WTC11 (cell line): ENCODE measurements at regions not wholly inside any gene's neighbourhood (a gene's known extent, or its start where the extent isn't known, plus 50 kb on each side); places are given as distances from the start of the nearest gene placed in this dataset.

Experiments used
- ATAC-seq: fragments of 200-7000 bp; cut with Tn5 transposase; 2 replicates; pipeline ENCODE4 v1.10.0; 2021; ENCODE audit warnings: mild to moderate bottlenecking, moderate library complexity
- CTCF ChIA-PET: fragments of 300-600 bp; sonication (Branson Sonifier 250); formaldehyde crosslinking; loops from one replicate; lab custom pipeline; 2021; ENCODE audit warnings: antibody characterized with exemption; lab: Charles Lee
- POLR2A ChIA-PET: fragments of 350-600 bp; sonication (Branson Sonifier 250); formaldehyde crosslinking; loops from one replicate; lab custom pipeline; 2021; ENCODE audit warnings: antibody characterized with exemption; lab: Charles Lee
- DNase-seq: peaks from one replicate; pipeline ENCODE4 v3.0.0; 2021; ENCODE audit warnings: low spot score
- H3K27ac Mint-ChIP-seq: 2 replicates; pipeline ENCODE4 v1.8.0; 2021; ENCODE audit warnings: mixed read lengths
- H3K27me3 Mint-ChIP-seq: 2 replicates; pipeline ENCODE4 v1.8.0; 2021; ENCODE audit warnings: low read depth, mild to moderate bottlenecking, moderate library complexity, mixed read lengths
- H3K36me3 Mint-ChIP-seq: 2 replicates; pipeline ENCODE4 v1.8.0; 2021; ENCODE audit warnings: mixed read lengths
- H3K4me1 Mint-ChIP-seq: 2 replicates; pipeline ENCODE4 v1.8.0; 2022; ENCODE audit warnings: mixed read lengths
- H3K4me3 Mint-ChIP-seq: 2 replicates; pipeline ENCODE4 v1.8.0; 2021; ENCODE audit warnings: mild to moderate bottlenecking, moderate library complexity, mixed read lengths
- H3K9me3 Mint-ChIP-seq: 2 replicates; pipeline ENCODE4 v1.8.0; 2021; ENCODE audit warnings: mixed read lengths
- CBFB ChIP-seq: sonication (generic); formaldehyde crosslinking; IDR thresholded peaks from 2 replicates; pipeline ENCODE4 v1.8.1; 2022; ENCODE audit warnings: mild to moderate bottlenecking, low read depth, missing genetic modification reagents
- E2F1 ChIP-seq: sonication (generic); formaldehyde crosslinking; IDR thresholded peaks from 2 replicates; pipeline ENCODE4 v1.8.0; 2022; ENCODE audit warnings: mild to moderate bottlenecking, missing genetic modification reagents
- ESRRA ChIP-seq: sonication (generic); formaldehyde crosslinking; IDR thresholded peaks from 2 replicates; pipeline ENCODE4 v1.8.1; 2022; ENCODE audit warnings: mild to moderate bottlenecking, missing genetic modification reagents, borderline replicate concordance
- FOXK1 ChIP-seq: sonication (generic); formaldehyde crosslinking; IDR thresholded peaks from 2 replicates; pipeline ENCODE4 v1.8.0; 2022; ENCODE audit warnings: mild to moderate bottlenecking, moderate library complexity, missing genetic modification reagents
- IRF1 ChIP-seq: sonication (generic); formaldehyde crosslinking; IDR thresholded peaks from 2 replicates; pipeline ENCODE4 v1.8.0; 2023; ENCODE audit warnings: missing genetic modification reagents
- MLX ChIP-seq: sonication (generic); formaldehyde crosslinking; IDR thresholded peaks from 2 replicates; pipeline ENCODE4 v1.8.1; 2023; ENCODE audit warnings: mild to moderate bottlenecking, missing genetic modification reagents, moderate library complexity
- PREB ChIP-seq: sonication (generic); formaldehyde crosslinking; IDR thresholded peaks from 2 replicates; pipeline ENCODE4 v1.8.1; 2022; ENCODE audit warnings: mild to moderate bottlenecking, missing genetic modification reagents, moderate library complexity, borderline replicate concordance
- SMAD3 ChIP-seq: sonication (generic); formaldehyde crosslinking; IDR thresholded peaks from 2 replicates; pipeline ENCODE4 v1.8.0; 2022; ENCODE audit warnings: missing genetic modification reagents, mild to moderate bottlenecking, borderline replicate concordance
- SOX15 ChIP-seq: fragments of 250-450 bp; sonication (Bioruptor Pico); IDR thresholded peaks from 2 replicates; pipeline ENCODE4 v1.9.0; 2021; ENCODE audit warnings: mild to moderate bottlenecking
- ZNF281 ChIP-seq: sonication (generic); formaldehyde crosslinking; IDR thresholded peaks from 2 replicates; pipeline ENCODE4 v1.8.0; 2023; ENCODE audit warnings: mild to moderate bottlenecking, missing genetic modification reagents

GRCh38 chr3:3743754-3744153, 55.5 kb upstream of the LRRN1 start (continued):
- no peak for TF ChIP-seq ZNF281
- no peak for TF ChIP-seq ESRRA (CRISPR knock-in tag)

GRCh38 chr3:3740061-3740460, 59.2 kb upstream of the LRRN1 start:
- no peak for DNase-seq
- Mint-ChIP-seq H3K36me3 (peaks cover 23% of the 10 kb centered on the region), H3K4me3 (no peak overlapping the region), H3K27ac (no peak overlapping the region)
- CTCF ChIA-PET = no interaction called here
- TF ChIP-seq MLX (CRISPR knock-in tag) (no peak), CBFB (no peak), FOXK1 (CRISPR knock-in tag) (no peak), PREB (CRISPR knock-in tag) (no peak), SMAD3 (CRISPR knock-in tag) (no peak)
- TF ChIP-seq, all 79 proteins: peak for 0
- Mint-ChIP-seq H3K4me1 (peaks cover 13% of the 10 kb centered on the region), H3K27me3 (peaks cover 11% of the 10 kb centered on the region; the same call in 1 of the 2 replicates), H3K9me3 (peaks cover 60% of the 10 kb centered on the region)
- ATAC-seq = no peak
- POLR2A ChIA-PET = no interaction called here

GRCh38 chr3:3739330-3740060, 59.7 kb upstream of the LRRN1 start:
- ChIA-PET POLR2A (no interaction called here), CTCF (no interaction called here)
- no peak for DNase-seq
- Mint-ChIP-seq H3K4me3 (no peak overlapping the region), H3K36me3 (peaks cover 23% of the 10 kb centered on the region), H3K27ac (no peak overlapping the region), H3K27me3 (peaks cover 11% of the 10 kb centered on the region; the same call in 1 of the 2 replicates), H3K4me1 (peaks cover 13% of the 10 kb centered on the region), H3K9me3 (peaks cover 65% of the 10 kb centered on the region)
- ATAC-seq = peak; percentile 60
- TF ChIP-seq E2F1 (no peak), IRF1 (CRISPR knock-in tag) (no peak), SOX15 (no peak), ESRRA (CRISPR knock-in tag) (no peak), ZNF281 (no peak)
